NT2/D1 (cell line): ENCODE measurements at regions not wholly inside any gene's neighbourhood (a gene's known extent, or its start where the extent isn't known, plus 50 kb on each side); places are given as distances from the start of the nearest gene placed in this dataset.

Experiments
- DNase-seq: peaks from one replicate; pipeline ENCODE4 v3.0.0-alpha.2; 2011; ENCODE audit warnings: low read depth, low spot score
- H3K27me3 ChIP-seq: 2 replicates; pipeline ENCODE4 v1.6.0; 2011; ENCODE audit warnings: mild to moderate bottlenecking; ENCODE audit not compliant: insufficient read length, insufficient read depth
- H3K36me3 ChIP-seq: 2 replicates; pipeline ENCODE4 v1.6.1; 2011; ENCODE audit warnings: mild to moderate bottlenecking, low read length, mixed read lengths; ENCODE audit not compliant: insufficient read depth, insufficient read length
- H3K4me1 ChIP-seq: 2 replicates; pipeline ENCODE4 v1.5.1; 2011; ENCODE audit not compliant: insufficient read depth, insufficient read length
- H3K4me3 ChIP-seq: 2 replicates; pipeline ENCODE4 v1.5.1; 2011; ENCODE audit warnings: low read depth; ENCODE audit not compliant: insufficient read length
- H3K9ac ChIP-seq: 2 replicates; pipeline ENCODE4 v1.6.0; 2011; ENCODE audit warnings: low read depth; ENCODE audit not compliant: insufficient read length
- H3K9me3 ChIP-seq: 2 replicates; pipeline ENCODE4 v1.5.1; 2011; ENCODE audit warnings: mild to moderate bottlenecking, low read length; ENCODE audit not compliant: insufficient read depth
- SUZ12 ChIP-seq: IDR thresholded peaks from 2 replicates; pipeline ENCODE4 v1.6.1; 2011; ENCODE audit not compliant: insufficient read length, insufficient read depth; ENCODE audit errors: extremely low read depth
- YY1 ChIP-seq: IDR thresholded peaks from 2 replicates; pipeline ENCODE4 v1.6.1; 2011; ENCODE audit not compliant: insufficient read length, insufficient read depth
- ZNF274 ChIP-seq: IDR thresholded peaks from 2 replicates; pipeline ENCODE4 v1.6.1; 2011; ENCODE audit warnings: mild to moderate bottlenecking, low read depth, low read length

DNA sequence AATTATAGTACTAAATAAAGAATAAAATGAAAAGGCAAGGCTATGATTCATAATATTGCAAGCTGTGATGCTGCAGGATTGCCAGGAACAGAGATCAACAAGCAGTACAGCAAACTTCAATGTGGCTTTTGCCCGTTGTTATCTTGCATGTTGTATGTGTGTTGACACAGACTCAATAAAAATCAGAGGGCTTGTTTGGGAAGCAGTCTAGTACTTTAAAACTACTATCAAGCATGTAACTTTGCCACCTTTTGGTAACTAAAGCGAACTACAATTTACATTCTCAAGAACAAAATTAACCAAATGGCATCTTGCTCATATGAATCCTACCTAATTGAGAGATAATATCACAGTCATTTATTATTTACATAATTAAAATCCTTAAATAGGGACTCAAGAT lies 79.8 kb upstream of the GPM6A start:
- Histone ChIP-seq H3K4me3 (no peak overlapping the region), H3K9me3 (no peaks in the 10 kb centered on the region), H3K36me3 (no peaks in the 10 kb centered on the region), H3K4me1 (no peaks in the 10 kb centered on the region), H3K27me3 (no peaks in the 10 kb centered on the region), H3K9ac (no peak overlapping the region)
- no peak for TF ChIP-seq ZNF274
- no peak for TF ChIP-seq SUZ12
- TF ChIP-seq YY1 = no peak
- DNase-seq = no peak

DNA sequence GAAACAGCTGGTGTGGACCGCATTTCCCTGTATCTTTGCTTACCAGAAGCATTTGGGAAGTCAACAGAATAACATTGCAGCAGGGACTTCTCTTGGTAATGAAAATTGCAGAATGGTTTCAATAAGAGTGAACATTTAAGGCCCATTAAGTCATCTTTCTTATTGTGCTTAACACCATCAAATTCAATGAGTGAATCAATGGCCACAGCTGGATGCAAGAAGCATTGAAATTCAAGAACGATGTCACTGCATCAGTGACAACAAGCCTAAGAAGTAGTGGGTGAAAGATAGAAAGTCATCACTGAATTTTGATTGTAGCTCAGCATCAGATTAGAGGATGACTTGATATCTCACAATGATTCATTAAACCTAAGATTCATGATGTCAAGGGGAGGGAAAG lies 93.9 kb upstream of the GPM6A start:
- Histone ChIP-seq H3K4me1 (no peaks in the 10 kb centered on the region), H3K4me3 (no peak overlapping the region), H3K9ac (no peak overlapping the region), H3K36me3 (no peaks in the 10 kb centered on the region), H3K27me3 (no peaks in the 10 kb centered on the region), H3K9me3 (no peaks in the 10 kb centered on the region)
- no peak for DNase-seq
- TF ChIP-seq ZNF274 = no peak

DNA sequence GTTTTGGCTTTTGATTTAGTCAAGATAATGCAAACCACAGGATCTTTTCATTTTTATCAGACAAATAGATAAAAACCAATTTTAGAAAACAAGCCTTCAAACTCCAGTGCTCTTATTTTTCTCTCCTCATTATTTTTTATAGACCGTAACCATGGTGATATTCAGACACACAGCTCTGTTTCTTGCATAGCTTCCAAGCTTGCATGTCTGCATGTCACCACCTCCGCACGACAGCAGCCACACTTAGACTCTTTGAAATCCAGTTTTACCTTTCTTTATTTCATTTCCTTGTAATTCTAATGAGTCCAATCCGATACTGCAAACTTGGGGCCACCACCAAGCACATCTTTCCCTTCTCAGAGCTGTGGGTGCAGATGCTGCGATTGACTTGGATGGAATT lies 94.3 kb upstream of the GPM6A start:
- Histone ChIP-seq H3K4me3 (no peak overlapping the region), H3K36me3 (no peaks in the 10 kb centered on the region), H3K9ac (no peak overlapping the region), H3K9me3 (no peaks in the 10 kb centered on the region), H3K27me3 (no peaks in the 10 kb centered on the region), H3K4me1 (no peaks in the 10 kb centered on the region)
- DNase-seq = no peak
- TF ChIP-seq SUZ12 (no peak), ZNF274 (no peak), YY1 (no peak)

DNA sequence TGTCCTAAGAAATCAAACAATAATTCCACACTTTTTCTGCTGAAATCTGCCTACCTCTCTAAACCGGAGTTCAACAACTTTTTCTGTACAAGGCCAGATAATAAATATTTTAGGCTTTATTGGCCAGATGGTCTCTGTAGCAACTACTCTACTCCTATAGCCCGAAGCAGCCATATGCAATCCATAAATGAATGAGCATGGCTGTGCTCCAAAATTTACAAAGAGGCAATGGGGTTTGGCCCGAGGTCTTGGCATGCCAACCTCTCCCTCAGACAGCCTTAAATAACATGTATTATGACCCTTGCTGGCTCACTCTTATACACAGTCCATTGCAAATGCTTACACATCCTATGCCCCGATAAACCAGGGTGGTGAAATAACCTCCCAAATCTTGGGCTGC lies 98.6 kb upstream of the GPM6A start:
- Histone ChIP-seq H3K27me3 (no peaks in the 10 kb centered on the region), H3K9ac (no peak overlapping the region), H3K9me3 (no peaks in the 10 kb centered on the region), H3K4me1 (no peaks in the 10 kb centered on the region), H3K4me3 (no peak overlapping the region), H3K36me3 (no peaks in the 10 kb centered on the region)
- no peak for TF ChIP-seq YY1
- no peak for TF ChIP-seq SUZ12
- DNase-seq = no peak

DNA sequence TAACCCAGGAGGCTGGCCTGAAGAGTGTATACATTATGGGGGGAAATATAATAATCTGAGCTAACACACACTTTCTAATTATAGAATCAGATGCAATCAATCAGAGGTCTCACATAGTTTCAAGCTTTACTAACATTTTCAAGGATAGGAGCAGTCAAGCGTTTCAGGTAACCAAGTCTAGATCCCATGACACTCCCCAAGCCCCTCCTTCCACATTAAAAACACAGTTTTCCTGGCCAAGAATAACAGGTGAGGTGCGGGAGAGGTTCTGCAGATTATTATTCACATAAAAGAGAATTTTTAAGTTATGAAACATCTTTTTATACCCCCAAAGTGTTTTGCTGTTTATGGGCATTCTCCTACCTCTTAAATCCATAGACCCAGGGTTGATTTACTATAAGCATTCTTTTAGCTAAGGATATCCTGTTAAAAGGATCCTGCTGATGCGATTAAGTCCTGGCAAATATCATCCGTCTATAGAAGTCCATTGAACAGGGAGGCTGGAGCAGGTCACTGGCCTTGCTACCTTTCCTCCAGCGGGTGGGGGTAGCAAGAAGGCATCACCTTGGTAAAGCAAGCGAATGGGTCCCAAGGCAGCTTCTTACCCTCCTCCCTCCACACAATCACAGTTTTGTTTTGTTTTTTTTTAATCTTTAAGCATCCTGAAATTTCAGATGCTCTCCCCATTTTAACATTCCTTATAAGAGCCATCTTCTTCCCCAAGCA lies 104.7 kb upstream of the GPM6A start:
- no peaks in the 10 kb centered on the region for H3K4me1 ChIP-seq
- no peak overlapping the region for H3K4me3 ChIP-seq
- no peak for DNase-seq
- no peaks in the 10 kb centered on the region for H3K27me3 ChIP-seq
- no peaks in the 10 kb centered on the region for H3K36me3 ChIP-seq
- TF ChIP-seq YY1 = no peak
- TF ChIP-seq SUZ12 = no peak
- no peak for TF ChIP-seq ZNF274
- H3K9ac ChIP-seq = no peak overlapping the region
- no peaks in the 10 kb centered on the region for H3K9me3 ChIP-seq

DNA sequence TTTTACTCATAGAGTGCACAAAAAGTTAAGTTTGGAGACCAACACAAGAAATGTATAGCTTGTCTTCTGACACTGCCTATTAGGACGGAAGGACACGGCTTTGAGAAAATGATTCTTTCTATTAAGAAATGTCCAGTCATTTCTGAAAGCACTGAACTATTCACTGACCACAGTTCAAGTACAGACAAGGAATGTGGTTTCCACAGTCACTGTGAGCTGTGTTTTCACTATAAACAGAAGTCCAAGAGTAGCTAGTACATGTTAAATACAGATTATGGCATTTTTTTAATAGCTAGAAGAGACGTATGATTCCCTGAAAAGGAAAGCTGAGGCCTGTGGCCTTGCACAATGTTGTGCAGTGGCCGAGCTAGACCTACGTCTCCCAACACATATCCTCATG lies 115.1 kb upstream of the GPM6A start:
- TF ChIP-seq YY1 = no peak
- TF ChIP-seq ZNF274 = no peak
- TF ChIP-seq SUZ12 = no peak
- no peaks in the 10 kb centered on the region for H3K36me3 ChIP-seq
- H3K27me3 ChIP-seq = no peaks in the 10 kb centered on the region
- DNase-seq = no peak
- no peaks in the 10 kb centered on the region for H3K4me1 ChIP-seq
- H3K4me3 ChIP-seq = no peak overlapping the region
- no peak overlapping the region for H3K9ac ChIP-seq
- no peaks in the 10 kb centered on the region for H3K9me3 ChIP-seq

DNA sequence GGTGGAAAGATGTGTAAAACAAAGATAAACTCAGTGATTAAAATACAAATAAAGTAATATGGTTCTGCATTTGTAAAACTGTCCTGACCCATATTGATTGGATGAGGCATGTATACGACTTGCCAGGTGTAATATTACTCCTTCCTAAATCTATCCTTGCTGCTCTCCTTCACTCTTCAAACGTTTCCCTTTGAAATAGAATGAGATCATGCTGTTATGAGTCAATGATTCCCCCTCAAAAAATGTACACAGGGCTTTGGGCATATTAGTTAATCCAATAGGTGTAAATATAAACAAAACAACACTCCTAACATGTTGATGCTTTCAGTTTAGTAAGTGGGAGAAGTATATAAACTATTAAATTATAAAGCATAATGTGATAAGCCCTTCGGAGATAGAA lies 117.4 kb upstream of the GPM6A start:
- H3K9ac ChIP-seq = no peak overlapping the region
- no peak overlapping the region for H3K4me3 ChIP-seq
- no peaks in the 10 kb centered on the region for H3K36me3 ChIP-seq
- no peak for DNase-seq
- no peaks in the 10 kb centered on the region for H3K27me3 ChIP-seq
- no peaks in the 10 kb centered on the region for H3K4me1 ChIP-seq
- no peaks in the 10 kb centered on the region for H3K9me3 ChIP-seq
- TF ChIP-seq SUZ12 = no peak
- no peak for TF ChIP-seq YY1
- no peak for TF ChIP-seq ZNF274

DNA sequence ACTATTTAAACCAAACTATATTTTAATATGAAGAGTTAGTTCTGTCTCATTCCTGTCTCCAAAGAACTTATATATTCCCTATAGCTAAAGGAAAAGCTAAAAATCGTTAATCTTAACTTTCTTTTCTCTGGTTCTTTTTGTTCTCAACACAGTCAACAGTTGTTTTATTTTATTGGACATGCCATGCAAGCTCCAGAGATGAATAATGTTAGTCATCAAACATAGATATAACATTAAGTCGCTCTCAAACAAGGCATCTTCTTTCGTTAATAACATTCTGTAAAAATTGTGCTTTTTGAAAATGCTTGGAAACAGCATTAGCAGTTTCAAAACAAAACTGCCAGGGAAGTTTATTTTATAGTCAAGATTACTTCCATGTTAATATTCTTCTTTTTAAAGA lies 117.9 kb upstream of the GPM6A start:
- Histone ChIP-seq H3K36me3 (no peaks in the 10 kb centered on the region), H3K27me3 (no peaks in the 10 kb centered on the region), H3K9me3 (no peaks in the 10 kb centered on the region), H3K4me1 (no peaks in the 10 kb centered on the region), H3K9ac (no peak overlapping the region), H3K4me3 (no peak overlapping the region)
- TF ChIP-seq SUZ12 (no peak), YY1 (no peak), ZNF274 (no peak)
- no peak for DNase-seq
